GM18858 (cell line): ENCODE measurements at regions not wholly inside any gene's neighbourhood (a gene's known extent, or its start where the extent isn't known, plus 50 kb on each side); places are given as distances from the start of the nearest gene placed in this dataset.
"Not testable (repeated sequence)": the region's sequence is repeated elsewhere in the genome, so short reads cannot be mapped to it uniquely, and the experiment has no call there.

Source experiments
- ATAC-seq: cut with Tn5 transposase; IDR thresholded peaks from one replicate; pipeline ENCODE4 v1.9.1; 2021; ENCODE audit not compliant: unreplicated experiment

DNA sequence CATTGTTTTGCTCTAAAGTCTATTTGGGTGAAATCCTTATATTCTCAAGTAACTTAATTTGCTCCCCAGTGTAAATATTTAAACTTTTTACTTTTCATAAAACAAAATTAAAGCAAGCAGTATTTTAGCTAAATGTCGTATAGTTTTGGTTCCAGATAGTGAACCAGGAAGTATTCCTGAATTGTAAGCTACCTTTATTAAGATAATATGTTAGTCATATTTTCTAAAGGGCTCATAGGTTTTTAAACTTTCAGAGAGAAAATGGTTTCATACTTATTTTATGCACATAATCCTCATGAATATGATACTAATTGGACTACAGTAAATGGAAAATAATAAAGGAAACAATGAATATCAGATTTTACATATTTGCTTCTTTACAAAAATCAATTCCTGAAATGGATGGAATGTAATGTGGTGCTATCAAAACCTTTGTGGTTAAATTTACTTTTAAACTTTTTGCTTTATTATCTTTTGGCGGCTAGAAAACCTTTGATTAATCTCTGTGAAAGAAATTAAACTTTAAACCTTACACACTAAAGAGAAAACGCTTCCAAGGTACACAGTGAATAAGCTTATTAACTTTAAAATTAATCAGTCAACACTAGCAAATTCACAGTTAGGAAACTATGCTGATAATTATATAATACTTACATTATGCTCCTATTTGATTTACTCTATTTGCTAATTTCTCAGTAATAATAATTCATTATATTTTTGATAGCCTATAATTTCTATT is 76.6 kb upstream of the RHOBTB1 start:
- no peak for ATAC-seq

- ATAC-seq = no peak
Measured at GRCh38 chr10:61018146-61018545, 74.2 kb upstream of the RHOBTB1 start.

DNA sequence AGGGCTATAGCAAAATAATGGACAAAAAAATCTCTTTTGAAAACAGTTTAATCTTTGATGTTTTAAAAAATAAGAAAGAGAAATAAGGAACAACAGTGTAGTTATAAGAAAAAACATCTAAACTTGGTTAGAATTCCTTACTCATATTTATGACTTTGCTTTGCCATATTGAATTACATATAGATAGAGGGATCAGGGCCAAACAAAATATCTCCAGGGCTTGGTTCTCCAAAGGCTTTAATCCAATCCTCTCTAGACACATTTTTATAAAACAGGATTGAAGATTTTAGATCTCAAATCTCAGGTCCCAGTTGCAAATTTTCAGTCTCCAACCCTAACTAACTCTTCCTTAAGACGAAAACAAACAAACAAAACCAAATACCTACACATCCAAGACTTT is 72.6 kb upstream of the RHOBTB1 start:
- ATAC-seq = no peak

GRCh38 chr10:61016007-61016406 is 72.0 kb upstream of the RHOBTB1 start:
- ATAC-seq = no peak

DNA sequence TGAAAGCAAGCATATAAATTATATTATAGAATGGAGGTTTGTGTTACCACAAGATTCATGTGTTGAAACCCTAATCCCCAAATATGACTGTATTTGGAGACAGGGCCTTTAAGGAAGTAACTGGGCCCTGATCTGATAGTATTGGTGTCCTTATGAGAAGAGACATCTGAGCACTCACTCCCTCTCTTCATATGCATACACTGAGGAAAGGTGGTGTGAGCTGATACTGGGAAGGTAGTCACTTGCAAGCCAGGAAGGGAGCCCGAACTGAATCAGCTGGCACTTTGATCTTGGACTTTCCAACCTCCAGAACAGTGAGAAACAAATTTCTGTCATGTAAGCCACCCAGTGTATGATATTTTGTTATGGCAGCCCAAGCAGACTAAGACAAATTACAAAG is 66.9 kb upstream of the RHOBTB1 start:
- no peak for ATAC-seq

DNA sequence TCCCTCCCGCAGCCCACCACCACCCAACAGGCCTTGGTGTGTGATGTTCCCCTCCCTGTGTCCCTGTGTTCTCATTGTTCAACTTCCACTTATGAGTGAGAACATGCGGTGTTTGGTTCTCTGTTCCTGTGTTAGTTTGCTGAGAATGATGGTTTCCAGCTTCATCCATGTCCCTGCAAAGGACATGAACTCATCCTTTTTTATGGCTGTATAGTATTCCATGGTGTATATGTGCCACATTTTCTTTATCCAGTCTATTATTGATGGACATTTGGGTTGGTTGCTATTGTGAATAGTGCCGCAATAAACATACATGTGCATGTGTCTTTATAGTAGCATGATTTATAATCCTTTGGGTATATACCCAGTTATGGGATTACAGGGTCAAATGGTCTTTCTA is 59.1 kb upstream of the RHOBTB1 start:
- ATAC-seq = not testable (repeated sequence)

DNA sequence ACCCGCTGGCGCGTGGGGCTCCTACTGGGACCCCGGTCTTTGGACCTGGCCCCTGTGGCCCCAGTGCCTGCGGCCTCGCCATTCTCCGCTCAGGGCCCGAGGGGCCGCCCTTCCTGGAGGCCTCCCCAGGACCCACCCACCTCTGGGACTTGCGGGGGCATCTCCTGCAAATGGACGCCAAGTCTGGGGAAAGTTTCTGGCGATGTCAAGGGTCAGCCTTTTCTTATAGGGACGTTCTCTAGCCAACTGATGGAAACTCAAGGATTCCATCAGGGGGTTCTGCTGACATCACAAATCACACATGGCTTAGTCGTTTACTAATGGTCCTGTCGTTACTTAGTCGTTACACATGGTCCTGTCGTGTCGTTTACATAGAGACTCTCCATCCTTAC is 57.7 kb upstream of the RHOBTB1 start:
- ATAC-seq = no peak

GRCh38 chr10:61000769-61001730 is 57.1 kb upstream of the RHOBTB1 start:
- ATAC-seq = no peak

DNA sequence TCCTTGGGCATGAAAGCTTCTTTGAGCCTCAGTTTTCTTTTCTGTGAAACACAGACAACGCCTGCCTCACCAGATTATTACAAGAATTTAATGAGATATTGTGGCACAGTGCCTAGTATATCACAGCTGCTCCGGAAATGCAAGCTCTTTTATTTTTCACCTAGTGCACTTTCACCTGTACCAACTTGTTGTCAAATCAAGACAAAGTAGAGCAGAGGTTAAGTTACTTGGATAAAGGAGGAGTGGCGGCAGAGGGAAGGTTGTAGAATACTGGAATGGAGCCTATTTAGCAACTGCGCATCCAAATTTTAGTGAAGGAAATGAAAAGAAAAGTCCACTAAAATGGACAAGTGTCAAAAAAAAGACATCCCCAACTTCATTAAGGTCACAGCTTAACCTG is 54.9 kb upstream of the RHOBTB1 start:
- no peak for ATAC-seq

DNA sequence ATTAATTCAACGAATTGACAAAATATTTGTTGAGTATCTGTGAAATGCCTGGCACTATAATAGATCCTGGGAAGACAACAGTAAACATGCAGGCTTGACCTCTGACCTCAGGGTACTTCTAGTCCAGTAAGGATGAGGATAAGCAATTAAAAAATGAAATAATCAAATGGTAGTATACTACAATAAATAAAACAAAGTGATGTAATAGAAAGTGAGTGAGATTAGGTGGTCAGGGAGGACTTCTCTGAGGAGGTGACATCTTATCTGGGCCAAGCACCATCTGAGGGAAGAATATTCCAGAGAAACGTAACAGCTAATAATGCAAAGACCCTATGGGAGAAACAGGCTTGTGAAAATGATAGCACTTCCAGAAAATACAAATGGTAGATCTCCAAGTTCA is 50.1 kb upstream of the RHOBTB1 start:
- ATAC-seq = no peak
